Spleen (tissue), 11 donors: ENCODE measurements at regions not wholly inside any gene's neighbourhood (a gene's known extent, or its start where the extent isn't known, plus 50 kb on each side); places are given as distances from the start of the nearest gene placed in this dataset.
A peak's percentile ranks its signal among the peaks of the same experiment; 100 is the strongest.

ENCODE experiments used
- DNase-seq: peaks from one replicate; pipeline ENCODE4 v3.0.0-alpha.2; 2020
- H3K27ac ChIP-seq, 8 donors: fragments of 200-600 bp; sonication (generic) in 7 of 8; 1 replicate in 4 of 8; 2 replicates in 4 of 8; pipeline versions ENCODE4 v1.5.0 to v1.8.0; 2016 to 2021; ENCODE audit warnings: inconsistent platforms in 4 of 8, mild to moderate bottlenecking in 4 of 8, moderate library complexity in 1 of 8
- H3K27me3 ChIP-seq, 7 donors: fragments of 200-600 bp; sonication (generic) in 6 of 7; replicated peaks in 1 of 7; 1 replicate in 4 of 7; 2 replicates in 3 of 7; pipeline versions ENCODE4 v1.5.0 to v1.8.0; 2016 to 2021; ENCODE audit warnings: inconsistent platforms in 3 of 7, mild to moderate bottlenecking in 1 of 7
- H3K36me3 ChIP-seq, 6 donors: fragments of 200-600 bp; sonication (generic) in 5 of 6; 1 replicate in 4 of 6; 2 replicates in 2 of 6; pipeline versions ENCODE4 v1.5.0 to v1.8.0; 2016 to 2021; ENCODE audit warnings: inconsistent platforms in 2 of 6
- H3K4me1 ChIP-seq, 6 donors: fragments of 200-600 bp; sonication (generic) in 5 of 6; 1 replicate in 3 of 6; 2 replicates in 3 of 6; pipeline versions ENCODE4 v1.5.0 to v1.8.0; 2016 to 2021; ENCODE audit warnings: inconsistent platforms in 3 of 6
- H3K4me3 ChIP-seq, 8 donors: fragments of 200-600 bp; sonication (generic) in 7 of 8; 1 replicate in 4 of 8; 2 replicates in 4 of 8; pipeline versions ENCODE4 v1.5.0 to v1.8.0; 2016 to 2021; ENCODE audit warnings: inconsistent platforms in 4 of 8, mild to moderate bottlenecking in 4 of 8, moderate library complexity in 2 of 8
- H3K9me3 ChIP-seq, 8 donors: fragments of 200-600 bp; sonication (generic) in 7 of 8; 1 replicate in 4 of 8; 2 replicates in 4 of 8; pipeline versions ENCODE4 v1.5.0 to v1.8.0; 2016 to 2021; ENCODE audit warnings: inconsistent platforms in 4 of 8
- CTCF ChIP-seq, 11 experiments: fragments of 200-600 bp in 7 of 11; fragments of 450-650 bp in 4 of 11; sonication (generic) in 4 of 11; IDR thresholded peaks in 8 of 11; conservative IDR thresholded peaks in 3 of 11; 1 replicate in 7 of 11; 2 replicates in 4 of 11; pipeline versions ENCODE4 v1.4.0 to v1.8.0; 2016 to 2021; ENCODE audit warnings: antibody characterized with exemption in 11 of 11, inconsistent platforms in 4 of 11, mild to moderate bottlenecking in 1 of 11
- POLR2A ChIP-seq, 3 donors: fragments of 450-650 bp; IDR thresholded peaks; one replicate each; pipeline ENCODE4 v1.5.1; 2017; ENCODE audit warnings: antibody characterized with exemption in 3 of 3, mild to moderate bottlenecking in 1 of 3
- POLR2AphosphoS5 ChIP-seq, 3 donors: sonication (generic); formaldehyde crosslinking; IDR thresholded peaks; one replicate each; pipeline ENCODE4 v1.5.1; 2017; ENCODE audit warnings: antibody characterized with exemption in 3 of 3
- WGBS, 5 donors: extraction: QIAGEN DNeasy Blood & Tissue Kit in 3 of 5; methylation state at CpG; one replicate each; pipeline versions ENCODE4 v1.1.5 to v1.1.7; 2013 to 2018; 5-methylcytosine and 5-hydroxymethylcytosine counted together
- intact Hi-C: fragments of 100-400 bp; cut with DNase I; formaldehyde crosslinking; loops from one replicate; pipeline ENCODE4 v1.15.0; 2023; ENCODE audit warnings: low total_unique reads
- donor health status: healthy with polysubstance abuse.
- donor health status: DM: no; HTN: no; CAD: no; lungs with moderate emphysema.
- donor health status: DM: no; HTN: no; CAD: no.
- donor health status: Bipolar disorder and iron deficiency.
- donor health status: healthy.
- donor health status: DM: no; HTN: no; CAD: no.
- donor health status: DM: yes; HTN: yes; CAD: no.

GRCh38 chr7:1362301-1362700 lies 97.0 kb downstream of the MICALL2 start:
- intact Hi-C loops = no loop called here
- peaks cover 0 to 40% (median 13%) of the 10 kb centered on the region in 8 donors for H3K9me3 ChIP-seq
- H3K4me1 ChIP-seq = no peaks in the 10 kb centered on the region
- 61 to 83% (median 74%) methylated on average over 9 to 12 of the region's 12 CpGs for WGBS, 5 donors
- H3K27me3 ChIP-seq = peaks cover 0 to 46% (median 4%) of the 10 kb centered on the region in 7 donors
- H3K4me3 ChIP-seq = no peak overlapping the region
- TF ChIP-seq POLR2AphosphoS5 (IDR thresholded peaks at IDR 0.05) = no peak
- no peak for TF ChIP-seq POLR2A (IDR thresholded peaks at IDR 0.05)
- no peak for TF ChIP-seq CTCF (IDR thresholded peaks at IDR 0.05 in 8 of 11, conservative IDR thresholded peaks at IDR 0.05 in 3 of 11)
- no peak overlapping the region for H3K27ac ChIP-seq
- no peaks in the 10 kb centered on the region for H3K36me3 ChIP-seq
- DNase-seq = peak; percentile 59

DNA sequence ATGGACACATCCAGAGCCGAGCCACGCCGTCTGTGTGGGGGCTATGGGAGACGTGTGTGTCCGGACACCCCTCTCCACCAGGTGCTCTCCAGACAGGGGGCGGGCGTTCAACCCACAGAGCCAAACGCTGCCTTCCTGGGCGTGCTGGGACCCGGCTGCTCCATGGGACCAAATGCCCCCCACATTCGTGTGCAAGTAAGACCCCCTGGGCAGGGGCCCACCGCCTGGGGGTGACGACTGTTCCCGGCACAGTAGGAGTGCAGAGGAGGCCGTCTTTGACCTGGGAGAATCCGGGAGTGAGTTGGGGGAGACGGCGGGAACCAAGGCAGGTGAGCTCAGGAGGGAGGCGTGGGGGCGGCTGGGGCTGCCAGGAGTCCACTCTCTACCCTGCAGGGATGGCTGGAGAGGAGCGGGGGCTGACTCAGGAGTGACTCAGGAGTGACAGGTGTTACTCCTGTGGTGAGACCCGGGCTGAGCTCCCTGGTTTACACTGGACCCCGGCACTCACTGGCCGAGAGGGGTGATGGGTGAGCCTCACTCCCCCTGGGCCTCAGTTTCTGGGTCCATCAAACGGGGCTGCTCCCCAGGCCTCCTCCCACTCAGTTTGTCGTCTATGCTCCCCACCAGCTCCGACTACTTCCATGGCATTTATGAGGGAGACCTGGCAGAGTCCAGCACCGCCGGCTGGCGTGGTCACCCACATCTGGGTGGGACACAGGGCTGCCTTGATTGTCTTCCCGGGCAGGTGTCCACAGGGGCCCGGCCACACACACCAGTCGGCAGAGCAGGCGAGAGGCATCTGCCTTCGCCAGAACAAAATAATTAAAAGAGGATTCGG lies 95.0 kb downstream of the MICALL2 start:
- TF ChIP-seq POLR2AphosphoS5 (IDR thresholded peaks at IDR 0.05) = no peak
- peaks cover 0 to 40% (median 13%) of the 10 kb centered on the region in 8 donors for H3K9me3 ChIP-seq
- H3K4me1 ChIP-seq = peaks cover 0 to 10% (median 6%) of the 10 kb centered on the region in 6 donors
- 71 to 80% (median 76%) methylated on average over 29 to 36 of the region's 36 CpGs for WGBS, 5 donors
- H3K27me3 ChIP-seq = peaks cover 2 to 57% (median 19%) of the 10 kb centered on the region in 7 donors
- H3K27ac ChIP-seq = no peak overlapping the region
- no peak for DNase-seq
- no peak overlapping the region for H3K4me3 ChIP-seq
- intact Hi-C loops = no loop called here
- H3K36me3 ChIP-seq = no peaks in the 10 kb centered on the region

- H3K36me3 ChIP-seq = no peaks in the 10 kb centered on the region
- H3K4me3 ChIP-seq = no peak overlapping the region
- H3K9me3 ChIP-seq = peaks cover 0 to 35% (median 13%) of the 10 kb centered on the region in 8 donors
- no peak for DNase-seq
- H3K4me1 ChIP-seq = peaks cover 0 to 11% (median 6%) of the 10 kb centered on the region in 6 donors
- intact Hi-C loops = no loop called here
- TF ChIP-seq CTCF (IDR thresholded peaks at IDR 0.05 in 8 of 11, conservative IDR thresholded peaks at IDR 0.05 in 3 of 11) = no peak
- TF ChIP-seq POLR2AphosphoS5 (IDR thresholded peaks at IDR 0.05) = no peak
- TF ChIP-seq POLR2A (IDR thresholded peaks at IDR 0.05) = no peak
- H3K27me3 ChIP-seq = peaks cover 2 to 64% (median 26%) of the 10 kb centered on the region in 7 donors
- H3K27ac ChIP-seq = no peak overlapping the region
- WGBS, 5 donors = 79 to 86% (median 82%) methylated on average over 12 to 13 of the region's 13 CpGs
Measured at GRCh38 chr7:1364906-1365570, 94.2 kb downstream of the MICALL2 start.

- H3K9me3 ChIP-seq = peaks cover 0 to 29% (median 13%) of the 10 kb centered on the region in 8 donors
- H3K4me1 ChIP-seq = peaks cover 0 to 11% (median 6%) of the 10 kb centered on the region in 6 donors
- H3K4me3 ChIP-seq = no peak overlapping the region
- intact Hi-C loops = no loop called here
- no peak for DNase-seq
- H3K36me3 ChIP-seq = no peaks in the 10 kb centered on the region
- 75 to 85% (median 77%) methylated on average over 7 of the region's 7 CpGs for WGBS, 5 donors
- H3K27me3 ChIP-seq = peaks cover 2 to 72% (median 34%) of the 10 kb centered on the region in 7 donors
- TF ChIP-seq POLR2A (IDR thresholded peaks at IDR 0.05) = no peak
- TF ChIP-seq POLR2AphosphoS5 (IDR thresholded peaks at IDR 0.05) = no peak
- TF ChIP-seq CTCF (IDR thresholded peaks at IDR 0.05 in 8 of 11, conservative IDR thresholded peaks at IDR 0.05 in 3 of 11) = no peak
- H3K27ac ChIP-seq = no peak overlapping the region
Measured at GRCh38 chr7:1365846-1366245, 93.4 kb downstream of the MICALL2 start.
